GM10266 (cell line): ENCODE measurements at regions not wholly inside any gene's neighbourhood (a gene's known extent, or its start where the extent isn't known, plus 50 kb on each side); places are given as distances from the start of the nearest gene placed in this dataset.

Experiments used
- DNase-seq: peaks from one replicate; pipeline ENCODE4 v3.0.0; 2012; ENCODE audit errors: extremely low spot score
- CTCF ChIP-seq: IDR thresholded peaks from 2 replicates; pipeline ENCODE4 v1.5.1; 2012; ENCODE audit warnings: mild to moderate bottlenecking, low read depth; ENCODE audit not compliant: control insufficient read depth, insufficient read depth; ENCODE audit errors: missing control alignments

- TF ChIP-seq CTCF = no peak
- DNase-seq = no peak
Observed at GRCh38 chr14:61878931-61879330, 116.7 kb downstream of the SNAPC1 start.

- TF ChIP-seq CTCF = no peak
- no peak for DNase-seq
Observed at GRCh38 chr14:61881046-61881445, 118.8 kb downstream of the SNAPC1 start.

- DNase-seq = no peak
- TF ChIP-seq CTCF = no peak
Observed at GRCh38 chr14:61884711-61885110, 122.5 kb downstream of the SNAPC1 start.

GRCh38 chr14:61885203-61885961, 123.2 kb downstream of the SNAPC1 start:
- no peak for DNase-seq
- no peak for TF ChIP-seq CTCF

GRCh38 chr14:61887628-61888027, 125.4 kb downstream of the SNAPC1 start:
- no peak for TF ChIP-seq CTCF
- DNase-seq = no peak

GRCh38 chr14:61889914-61890351, 127.7 kb downstream of the SNAPC1 start:
- no peak for TF ChIP-seq CTCF
- DNase-seq = peak; percentile 67

GRCh38 chr14:61891170-61891569, 128.9 kb downstream of the SNAPC1 start:
- DNase-seq = no peak
- no peak for TF ChIP-seq CTCF
